Activated T-cell treated with anti-CD3 and anti-CD28 coated beads, Interleukin-2, amount 50 U/mL, for 24 hours (primary cell): ENCODE measurements at regions not wholly inside any gene's neighbourhood (a gene's known extent, or its start where the extent isn't known, plus 50 kb on each side); places are given as distances from the start of the nearest gene placed in this dataset.

Experiments used
- DNase-seq: peaks from one replicate; pipeline ENCODE4 v3.0.0-alpha.2; 2020
- H3K27ac Mint-ChIP-seq: 2 replicates; pipeline ENCODE4 v1.8.0; 2020; ENCODE audit warnings: mild to moderate bottlenecking, mixed read lengths
- H3K27me3 Mint-ChIP-seq: 2 replicates; pipeline ENCODE4 v1.8.0; 2020; ENCODE audit warnings: mixed read lengths
- H3K36me3 Mint-ChIP-seq: 2 replicates; pipeline ENCODE4 v1.8.0; 2020; ENCODE audit warnings: low read depth, mixed read lengths
- H3K4me1 Mint-ChIP-seq: 2 replicates; pipeline ENCODE4 v1.8.0; 2020; ENCODE audit warnings: low read depth, mixed read lengths
- H3K4me3 Mint-ChIP-seq: 2 replicates; pipeline ENCODE4 v1.8.0; 2020; ENCODE audit warnings: mild to moderate bottlenecking, moderate library complexity, mixed read lengths
- H3K9me3 Mint-ChIP-seq: 2 replicates; pipeline ENCODE4 v1.8.0; 2020; ENCODE audit warnings: mixed read lengths

GRCh38 chr16:50994995-50995394 lies 156.1 kb downstream of the SALL1 start:
- no peaks in the 10 kb centered on the region for H3K4me1 Mint-ChIP-seq
- DNase-seq = no peak
- H3K27me3 Mint-ChIP-seq = no peaks in the 10 kb centered on the region
- no peaks in the 10 kb centered on the region for H3K9me3 Mint-ChIP-seq
- no peaks in the 10 kb centered on the region for H3K36me3 Mint-ChIP-seq
- no peak overlapping the region for H3K27ac Mint-ChIP-seq
- H3K4me3 Mint-ChIP-seq = no peak overlapping the region

DNA sequence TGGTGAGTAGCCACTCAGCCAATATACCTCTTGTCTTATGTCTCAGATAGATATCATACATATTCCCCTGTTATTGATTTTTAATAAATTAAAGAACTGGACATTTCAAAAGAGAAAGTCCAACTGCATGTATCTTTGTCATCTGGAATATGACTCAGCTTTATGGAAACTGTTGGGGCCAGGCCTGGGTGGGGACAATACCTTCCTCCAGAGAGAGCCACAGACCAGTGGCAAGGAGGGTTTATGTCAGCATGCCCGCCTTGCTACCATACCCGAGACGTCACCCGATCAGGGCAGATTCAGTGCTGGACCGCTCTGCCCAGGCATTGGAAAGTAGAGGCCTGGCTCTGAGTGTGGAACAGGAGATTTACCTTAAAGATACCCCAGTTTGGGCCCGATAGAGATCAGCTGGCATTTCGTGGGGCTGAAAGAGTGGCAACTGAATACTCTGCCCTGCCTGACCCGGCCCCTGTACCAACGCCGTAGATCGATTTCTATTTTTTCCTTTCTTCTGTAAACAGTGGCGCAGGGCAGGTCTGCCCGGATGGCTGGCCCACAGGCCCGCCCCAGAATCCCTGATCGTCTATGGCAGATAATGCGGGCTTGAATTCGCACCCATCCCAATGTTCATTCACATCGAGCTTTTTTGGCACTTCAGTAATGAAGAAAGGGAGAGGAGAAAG lies 158.6 kb downstream of the SALL1 start:
- DNase-seq = no peak
- H3K4me1 Mint-ChIP-seq = no peaks in the 10 kb centered on the region
- no peak overlapping the region for H3K27ac Mint-ChIP-seq
- no peaks in the 10 kb centered on the region for H3K36me3 Mint-ChIP-seq
- H3K27me3 Mint-ChIP-seq = no peaks in the 10 kb centered on the region
- no peaks in the 10 kb centered on the region for H3K9me3 Mint-ChIP-seq
- no peak overlapping the region for H3K4me3 Mint-ChIP-seq

- Mint-ChIP-seq H3K27me3 (no peaks in the 10 kb centered on the region), H3K4me1 (no peaks in the 10 kb centered on the region), H3K4me3 (no peak overlapping the region), H3K36me3 (no peaks in the 10 kb centered on the region), H3K27ac (no peak overlapping the region), H3K9me3 (peaks cover 2% of the 10 kb centered on the region)
- no peak for DNase-seq
Observed at GRCh38 chr16:50991436-50991835, 159.6 kb downstream of the SALL1 start.

GRCh38 chr16:50991006-50991405 lies 160.1 kb downstream of the SALL1 start:
- H3K4me1 Mint-ChIP-seq = no peaks in the 10 kb centered on the region
- no peak overlapping the region for H3K27ac Mint-ChIP-seq
- H3K27me3 Mint-ChIP-seq = no peaks in the 10 kb centered on the region
- no peak for DNase-seq
- no peaks in the 10 kb centered on the region for H3K36me3 Mint-ChIP-seq
- no peak overlapping the region for H3K4me3 Mint-ChIP-seq
- H3K9me3 Mint-ChIP-seq = peaks cover 3% of the 10 kb centered on the region

- H3K4me3 Mint-ChIP-seq = no peak overlapping the region
- H3K9me3 Mint-ChIP-seq = peaks cover 3% of the 10 kb centered on the region
- H3K4me1 Mint-ChIP-seq = no peaks in the 10 kb centered on the region
Observed at GRCh38 chr16:50989047-50989446, 162.0 kb downstream of the SALL1 start.

GRCh38 chr16:50988441-50988840 lies 162.6 kb downstream of the SALL1 start:
- Mint-ChIP-seq H3K9me3 (peaks cover 3% of the 10 kb centered on the region), H3K27me3 (no peaks in the 10 kb centered on the region), H3K4me3 (no peak overlapping the region), H3K36me3 (no peaks in the 10 kb centered on the region), H3K27ac (no peak overlapping the region), H3K4me1 (no peaks in the 10 kb centered on the region)
- no peak for DNase-seq

More at GRCh38 chr16:50989047-50989446, 162.0 kb downstream of the SALL1 start:
- Mint-ChIP-seq H3K27ac (no peak overlapping the region), H3K27me3 (no peaks in the 10 kb centered on the region), H3K36me3 (no peaks in the 10 kb centered on the region)
- no peak for DNase-seq

DNA sequence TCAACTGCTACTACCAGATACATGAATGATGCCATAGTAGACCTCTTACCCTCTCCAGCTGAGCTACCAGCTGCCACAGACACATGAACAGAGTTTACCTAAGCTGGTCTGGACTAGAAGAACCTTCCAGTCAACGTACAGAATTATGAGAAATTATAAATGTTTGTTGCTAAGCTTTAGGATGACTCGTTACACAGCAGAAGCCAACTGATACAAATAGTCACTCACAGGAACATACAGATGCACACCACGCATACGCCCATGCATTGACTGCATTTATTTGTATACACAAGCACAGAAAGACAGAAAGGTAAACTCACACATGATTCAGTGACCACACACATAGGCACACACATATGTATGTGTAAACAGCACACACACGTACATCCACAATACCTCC lies 164.6 kb downstream of the SALL1 start:
- Mint-ChIP-seq H3K27ac (no peak overlapping the region), H3K4me1 (no peaks in the 10 kb centered on the region), H3K4me3 (no peak overlapping the region)

GRCh38 chr16:50985733-50986132 lies 165.3 kb downstream of the SALL1 start:
- Mint-ChIP-seq H3K27ac (no peak overlapping the region), H3K4me1 (no peaks in the 10 kb centered on the region)

More for the DNA sequence above, 164.6 kb downstream of the SALL1 start:
- Mint-ChIP-seq H3K9me3 (peaks cover 3% of the 10 kb centered on the region), H3K27me3 (no peaks in the 10 kb centered on the region), H3K36me3 (no peaks in the 10 kb centered on the region)
- no peak for DNase-seq

GRCh38 chr16:50984688-50985087 lies 166.4 kb downstream of the SALL1 start:
- Mint-ChIP-seq H3K9me3 (peaks cover 3% of the 10 kb centered on the region), H3K27me3 (no peaks in the 10 kb centered on the region), H3K36me3 (no peaks in the 10 kb centered on the region), H3K4me1 (no peaks in the 10 kb centered on the region), H3K4me3 (no peak overlapping the region), H3K27ac (no peak overlapping the region)
- DNase-seq = no peak

More at GRCh38 chr16:50985733-50986132, 165.3 kb downstream of the SALL1 start:
- peaks cover 3% of the 10 kb centered on the region for H3K9me3 Mint-ChIP-seq
- H3K4me3 Mint-ChIP-seq = no peak overlapping the region
- no peak for DNase-seq
- H3K36me3 Mint-ChIP-seq = no peaks in the 10 kb centered on the region
- H3K27me3 Mint-ChIP-seq = no peaks in the 10 kb centered on the region

- H3K27ac Mint-ChIP-seq = no peak overlapping the region
- H3K27me3 Mint-ChIP-seq = no peaks in the 10 kb centered on the region
- H3K4me3 Mint-ChIP-seq = no peak overlapping the region
- no peak for DNase-seq
- H3K9me3 Mint-ChIP-seq = peaks cover 3% of the 10 kb centered on the region
- no peaks in the 10 kb centered on the region for H3K4me1 Mint-ChIP-seq
- H3K36me3 Mint-ChIP-seq = no peaks in the 10 kb centered on the region
Observed at GRCh38 chr16:50982808-50983207, 168.3 kb downstream of the SALL1 start.

DNA sequence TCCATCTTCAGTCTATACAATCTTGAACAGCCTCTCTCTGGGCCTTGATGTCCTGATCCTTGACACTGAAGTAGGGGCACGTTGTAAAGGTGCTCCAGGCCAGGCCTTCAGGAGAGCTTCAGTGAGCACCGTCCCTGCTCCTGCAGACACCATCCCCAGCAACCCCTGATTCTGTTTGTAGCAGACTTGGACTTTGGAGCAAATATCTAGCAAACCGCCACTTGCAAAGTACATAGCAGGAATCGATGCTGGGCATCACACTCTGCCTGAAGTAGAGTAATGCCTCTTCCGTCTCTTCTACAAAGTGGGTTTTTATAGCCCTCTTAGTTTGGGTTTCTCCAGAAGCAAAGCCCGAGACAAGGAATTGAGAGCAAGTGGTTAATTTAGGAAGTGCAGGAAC lies 169.1 kb downstream of the SALL1 start:
- Mint-ChIP-seq H3K27ac (no peak overlapping the region), H3K9me3 (peaks cover 3% of the 10 kb centered on the region), H3K27me3 (no peaks in the 10 kb centered on the region), H3K4me1 (no peaks in the 10 kb centered on the region), H3K36me3 (no peaks in the 10 kb centered on the region), H3K4me3 (no peak overlapping the region)
- no peak for DNase-seq

- Mint-ChIP-seq H3K27ac (no peak overlapping the region), H3K4me3 (no peak overlapping the region), H3K27me3 (peaks cover 3% of the 10 kb centered on the region), H3K9me3 (no peaks in the 10 kb centered on the region), H3K4me1 (no peaks in the 10 kb centered on the region), H3K36me3 (no peaks in the 10 kb centered on the region)
- DNase-seq = no peak
Observed at GRCh38 chr16:50980666-50981065, 170.4 kb downstream of the SALL1 start.

- DNase-seq = no peak
- Mint-ChIP-seq H3K9me3 (no peaks in the 10 kb centered on the region), H3K4me1 (no peaks in the 10 kb centered on the region), H3K4me3 (no peak overlapping the region), H3K27me3 (peaks cover 5% of the 10 kb centered on the region), H3K27ac (no peak overlapping the region), H3K36me3 (no peaks in the 10 kb centered on the region)
Observed at GRCh38 chr16:50979806-50980620, 171.1 kb downstream of the SALL1 start.

DNA sequence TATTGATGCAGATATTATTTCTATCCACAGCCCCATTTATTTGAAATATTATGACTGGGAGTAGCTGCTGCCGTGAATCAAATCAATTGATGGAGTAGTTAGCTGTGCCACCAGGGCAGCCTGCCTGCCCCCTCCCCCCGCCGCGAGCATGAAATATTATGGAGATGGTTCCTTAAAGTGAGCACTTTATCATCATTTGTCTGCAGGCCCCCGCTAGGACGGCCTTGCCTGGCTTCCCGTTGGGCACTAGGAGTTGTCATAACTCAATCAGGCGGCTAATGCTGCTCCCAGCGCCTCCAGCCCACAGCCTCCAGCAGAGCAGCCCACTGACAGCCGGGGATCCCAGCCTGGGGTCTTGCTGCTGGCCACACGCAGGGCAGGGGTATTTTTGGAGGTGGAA lies 173.9 kb downstream of the SALL1 start:
- H3K27ac Mint-ChIP-seq = no peak overlapping the region
- DNase-seq = no peak
- H3K4me3 Mint-ChIP-seq = no peak overlapping the region
- no peaks in the 10 kb centered on the region for H3K9me3 Mint-ChIP-seq
- H3K27me3 Mint-ChIP-seq = peaks cover 5% of the 10 kb centered on the region
- H3K4me1 Mint-ChIP-seq = no peaks in the 10 kb centered on the region
- H3K36me3 Mint-ChIP-seq = no peaks in the 10 kb centered on the region

DNA sequence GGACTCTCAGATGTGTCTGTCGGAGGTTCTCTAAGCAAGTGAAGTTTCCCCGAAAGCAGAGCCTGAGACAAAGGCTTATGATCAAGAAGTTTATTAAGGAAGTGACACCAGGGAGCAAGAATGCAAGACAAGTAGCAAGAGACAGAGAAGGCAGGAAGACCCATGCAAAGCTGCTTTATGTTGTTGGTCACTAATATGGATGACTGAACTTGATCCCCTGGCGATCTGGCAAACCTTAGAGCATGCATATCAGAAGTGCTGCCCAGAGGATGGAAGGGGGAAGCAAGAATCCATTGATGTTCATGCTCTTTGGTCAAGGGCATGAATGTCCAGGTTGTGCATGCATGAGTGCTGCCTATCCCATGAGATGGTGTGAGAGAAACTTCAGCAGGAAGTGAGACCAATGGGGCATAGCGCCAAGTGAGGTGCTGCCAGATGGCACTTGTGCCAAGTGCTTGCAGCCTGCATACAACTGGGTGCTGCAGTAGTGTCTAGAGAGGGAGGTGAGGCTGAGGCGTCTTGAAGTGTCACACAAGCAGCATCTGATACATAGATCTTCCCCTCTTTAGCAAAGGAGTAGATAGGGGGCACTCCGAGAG lies 176.5 kb downstream of the SALL1 start:
- Mint-ChIP-seq H3K36me3 (no peaks in the 10 kb centered on the region), H3K27ac (no peak overlapping the region), H3K9me3 (no peaks in the 10 kb centered on the region), H3K4me3 (no peak overlapping the region), H3K27me3 (peaks cover 5% of the 10 kb centered on the region), H3K4me1 (no peaks in the 10 kb centered on the region)
- no peak for DNase-seq
